Astrocyte of the cerebellum (primary cell): ENCODE measurements at regions not wholly inside any gene's neighbourhood (a gene's known extent, or its start where the extent isn't known, plus 50 kb on each side); places are given as distances from the start of the nearest gene placed in this dataset.

Experiments used
- DNase-seq: peaks from one replicate; pipeline ENCODE4 v3.0.0-alpha.2; 2011; ENCODE audit warnings: low read depth
- H3K4me3 ChIP-seq: 2 replicates; pipeline ENCODE4 v1.5.1; 2011; ENCODE audit warnings: mild to moderate bottlenecking, low read depth, low read length, moderate library complexity
- CTCF ChIP-seq: IDR thresholded peaks from 2 replicates; pipeline ENCODE4 v1.5.1; 2012; ENCODE audit warnings: low read length, low read depth, moderate library complexity, mild to moderate bottlenecking; ENCODE audit errors: missing control alignments
- in situ Hi-C: cut with HindIII; loops from 2 replicates; pipeline ENCODE4 v1.10.0; 2017; ENCODE audit warnings: low sequenced_read_pairs

GRCh38 chr1:69492286-69492685, 75.4 kb upstream of the LRRC7 start:
- no peak for DNase-seq
- in situ Hi-C loops = no loop called here
- no peak for TF ChIP-seq CTCF
- H3K4me3 ChIP-seq = no peak overlapping the region

GRCh38 chr1:69494221-69494620, 73.5 kb upstream of the LRRC7 start:
- in situ Hi-C loops = no loop called here
- TF ChIP-seq CTCF = no peak
- no peak overlapping the region for H3K4me3 ChIP-seq
- no peak for DNase-seq

- no peak overlapping the region for H3K4me3 ChIP-seq
- TF ChIP-seq CTCF = no peak
- DNase-seq = no peak
- in situ Hi-C loops = no loop called here
Measured at GRCh38 chr1:69497441-69498221, 70.1 kb upstream of the LRRC7 start.

GRCh38 chr1:69498711-69499110, 69.0 kb upstream of the LRRC7 start:
- TF ChIP-seq CTCF = no peak
- no peak overlapping the region for H3K4me3 ChIP-seq
- in situ Hi-C loops = no loop called here
- DNase-seq = no peak

- DNase-seq = no peak
- TF ChIP-seq CTCF = no peak
- in situ Hi-C loops = no loop called here
- H3K4me3 ChIP-seq = no peak overlapping the region
Measured at GRCh38 chr1:69499203-69499803, 68.4 kb upstream of the LRRC7 start.

- TF ChIP-seq CTCF = no peak
- in situ Hi-C loops = no loop called here
- H3K4me3 ChIP-seq = no peak overlapping the region
- no peak for DNase-seq
Measured at GRCh38 chr1:69502991-69503390, 64.7 kb upstream of the LRRC7 start.
